ENCODE measurements at regions not wholly inside any gene's neighbourhood (a gene's known extent, or its start where the extent isn't known, plus 50 kb on each side); places are given as distances from the start of the nearest gene placed in this dataset.

DNA sequence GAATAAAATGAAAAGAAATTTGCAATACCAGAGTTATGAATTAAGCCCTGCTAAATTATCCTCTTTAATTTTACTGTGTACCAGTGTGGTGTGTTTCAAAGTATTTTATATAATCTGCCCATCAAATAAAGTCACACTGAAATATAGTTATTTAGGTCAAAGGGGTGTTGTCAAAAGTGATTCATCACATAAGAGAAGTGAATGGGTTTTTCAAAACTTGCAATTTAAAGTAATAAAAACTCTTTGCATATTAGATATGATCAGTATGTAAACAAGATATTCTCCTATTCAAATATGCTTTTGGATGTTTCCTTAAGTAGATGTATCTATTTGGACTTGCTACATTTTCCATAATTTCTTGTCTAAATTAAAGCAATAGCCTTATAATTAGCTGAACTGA, 1183.0 kb upstream of the CDH18 start:
- no peak for TF ChIP-seq CTCF (IDR thresholded peaks at IDR 0.05; ENCODE audit: insufficient read depth, low read length)
- TF ChIP-seq REST (IDR thresholded peaks at IDR 0.05; ENCODE audit: insufficient replicate concordance, low read depth): no peak
- no peak for TF ChIP-seq POLR2AphosphoS5 (IDR thresholded peaks at IDR 0.05; ENCODE audit: low read depth)
- TF ChIP-seq SPI1 (IDR thresholded peaks at IDR 0.05; ENCODE audit: borderline replicate concordance, low read depth): no peak
- no peak for TF ChIP-seq GABPA (IDR thresholded peaks at IDR 0.05; ENCODE audit: low read depth)
